ENCODE measurements at regions not wholly inside any gene's neighbourhood (a gene's known extent, or its start where the extent isn't known, plus 50 kb on each side); places are given as distances from the start of the nearest gene placed in this dataset.
"Not testable (repeated sequence)": the region's sequence is repeated elsewhere in the genome, so short reads cannot be mapped to it uniquely, and the experiment has no call there.

DNA sequence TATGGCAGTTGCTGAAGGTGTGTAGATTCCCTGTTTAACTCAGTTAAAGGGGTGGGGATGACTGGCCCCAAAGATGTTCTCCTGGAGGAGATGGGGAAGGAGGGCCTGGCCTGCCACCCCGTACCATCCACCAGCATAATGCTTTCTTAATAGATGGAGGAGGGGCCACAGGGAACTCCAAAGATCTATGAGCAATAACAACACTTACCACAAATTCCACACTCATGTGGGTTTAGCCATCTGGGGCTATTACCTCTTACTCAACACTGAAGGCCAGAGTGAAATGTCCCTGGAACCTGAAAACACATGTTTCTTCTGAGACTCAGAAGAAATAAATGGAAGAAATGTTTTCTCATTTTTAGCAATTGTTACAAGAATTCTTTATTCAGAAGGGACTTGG, 259.0 kb downstream of the CXCL12 start:
- DNase-seq (ENCODE audit: low spot score) = no peak
- peaks cover 21 to 33% of the 10 kb centered on the region in 2 donors for H3K27me3 Mint-ChIP-seq
- no peak overlapping the region for H3K27ac Mint-ChIP-seq
- H3K36me3 Mint-ChIP-seq = no peaks in the 10 kb centered on the region
- no peaks in the 10 kb centered on the region for H3K4me1 Mint-ChIP-seq (ENCODE audit: low read depth in 2 of 2)
- ATAC-seq = no peak
- H3K4me3 Mint-ChIP-seq = no peak overlapping the region
- no peaks in the 10 kb centered on the region for H3K9me3 Mint-ChIP-seq

DNA sequence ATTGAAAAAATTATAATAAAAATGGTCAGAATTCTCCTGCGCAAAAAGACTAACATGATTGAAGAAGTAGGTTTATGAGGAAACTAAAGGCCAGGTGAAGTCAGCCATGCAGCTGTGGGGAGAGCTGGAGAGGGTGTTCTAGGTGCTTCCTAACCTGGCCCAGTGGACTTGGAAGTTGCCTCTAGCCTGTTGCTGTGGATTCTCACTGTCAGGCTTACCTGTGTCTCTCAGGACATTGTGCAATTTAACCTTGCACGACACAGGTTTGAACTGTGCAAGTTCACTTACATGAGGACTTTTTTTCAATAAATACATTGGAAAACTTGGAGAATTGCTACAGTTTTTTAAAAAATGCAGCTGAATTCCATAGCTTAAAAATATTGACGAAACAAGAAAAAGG, 266.4 kb downstream of the CXCL12 start:
- DNase-seq (ENCODE audit: low spot score) = no peak
- ATAC-seq = no peak
- Mint-ChIP-seq H3K27me3 (peaks cover 30 to 44% of the 10 kb centered on the region in 2 donors), H3K9me3 (peaks cover 3% of the 10 kb centered on the region), H3K4me1 (ENCODE audit: low read depth in 2 of 2) (no peaks in the 10 kb centered on the region), H3K27ac (no peak overlapping the region), H3K4me3 (no peak overlapping the region), H3K36me3 (peaks cover 5% of the 10 kb centered on the region)

- Mint-ChIP-seq H3K27me3 (peaks cover 30 to 49% of the 10 kb centered on the region in 2 donors), H3K4me3 (no peak overlapping the region), H3K9me3 (peaks cover 3% of the 10 kb centered on the region), H3K36me3 (peaks cover 7% of the 10 kb centered on the region), H3K4me1 (ENCODE audit: low read depth in 2 of 2) (no peaks in the 10 kb centered on the region), H3K27ac (no peak overlapping the region)
- ATAC-seq (no peak), DNase-seq (ENCODE audit: low spot score) (no peak)
These were observed 268.4 kb downstream of the CXCL12 start for GRCh38 chr10:44116474-44116873.

GRCh38 chr10:44115516-44115915, 269.4 kb downstream of the CXCL12 start:
- DNase-seq (ENCODE audit: low spot score) (no peak), ATAC-seq (no peak)
- H3K9me3 Mint-ChIP-seq = peaks cover 3% of the 10 kb centered on the region
- no peak overlapping the region for H3K4me3 Mint-ChIP-seq
- H3K4me1 Mint-ChIP-seq (ENCODE audit: low read depth in 2 of 2) = no peaks in the 10 kb centered on the region
- peaks cover 9% of the 10 kb centered on the region for H3K36me3 Mint-ChIP-seq
- H3K27ac Mint-ChIP-seq = no peak overlapping the region
- H3K27me3 Mint-ChIP-seq = peaks cover 32 to 55% of the 10 kb centered on the region in 2 donors

GRCh38 chr10:44114441-44114840, 270.5 kb downstream of the CXCL12 start:
- peaks cover 35 to 61% of the 10 kb centered on the region in 2 donors for H3K27me3 Mint-ChIP-seq
- ATAC-seq (no peak), DNase-seq (ENCODE audit: low spot score) (no peak)
- no peak overlapping the region for H3K27ac Mint-ChIP-seq
- peaks cover 6% of the 10 kb centered on the region for H3K9me3 Mint-ChIP-seq
- no peak overlapping the region for H3K4me3 Mint-ChIP-seq
- H3K4me1 Mint-ChIP-seq (ENCODE audit: low read depth in 2 of 2) = no peaks in the 10 kb centered on the region
- peaks cover 9% of the 10 kb centered on the region for H3K36me3 Mint-ChIP-seq

- not testable (repeated sequence) for DNase-seq (ENCODE audit: low spot score); H3K36me3 Mint-ChIP-seq; ATAC-seq; H3K27ac Mint-ChIP-seq; H3K4me1 Mint-ChIP-seq (ENCODE audit: low read depth in 2 of 2); H3K4me3 Mint-ChIP-seq
- peaks cover 10% of the 10 kb centered on the region for H3K9me3 Mint-ChIP-seq
- peaks cover 33 to 55% of the 10 kb centered on the region in 2 donors for H3K27me3 Mint-ChIP-seq
These were observed 272.6 kb downstream of the CXCL12 start for GRCh38 chr10:44112280-44112679.

- H3K9me3 Mint-ChIP-seq = peaks cover 7% of the 10 kb centered on the region
- no peak for ATAC-seq
- no peak overlapping the region for H3K4me3 Mint-ChIP-seq
- no peak for DNase-seq (ENCODE audit: low spot score)
- no peaks in the 10 kb centered on the region for H3K4me1 Mint-ChIP-seq (ENCODE audit: low read depth in 2 of 2)
- no peak overlapping the region for H3K27ac Mint-ChIP-seq
- H3K36me3 Mint-ChIP-seq = no peaks in the 10 kb centered on the region
- peaks cover 8 to 9% of the 10 kb centered on the region in 2 donors for H3K27me3 Mint-ChIP-seq
These were observed 279.2 kb downstream of the CXCL12 start for GRCh38 chr10:44105696-44106095.

- H3K27me3 Mint-ChIP-seq = peaks cover 0 to 4% of the 10 kb centered on the region in 2 donors
- H3K27ac Mint-ChIP-seq = no peak overlapping the region
- H3K4me1 Mint-ChIP-seq (ENCODE audit: low read depth in 2 of 2) = no peaks in the 10 kb centered on the region
- no peak for DNase-seq (ENCODE audit: low spot score)
- no peak overlapping the region for H3K4me3 Mint-ChIP-seq
- no peak for ATAC-seq
- no peaks in the 10 kb centered on the region for H3K36me3 Mint-ChIP-seq
- no peaks in the 10 kb centered on the region for H3K9me3 Mint-ChIP-seq
These were observed 282.1 kb downstream of the CXCL12 start for GRCh38 chr10:44102726-44103255.

- DNase-seq (ENCODE audit: low spot score) (no peak), ATAC-seq (no peak)
- Mint-ChIP-seq H3K27ac (no peak overlapping the region), H3K36me3 (no peaks in the 10 kb centered on the region), H3K4me1 (ENCODE audit: low read depth in 2 of 2) (no peaks in the 10 kb centered on the region), H3K4me3 (no peak overlapping the region), H3K27me3 (peaks cover 4 to 7% of the 10 kb centered on the region in 2 donors), H3K9me3 (no peaks in the 10 kb centered on the region)
These were observed 283.8 kb downstream of the CXCL12 start for GRCh38 chr10:44101082-44101481.

GRCh38 chr10:44099511-44099910, 285.4 kb downstream of the CXCL12 start:
- ATAC-seq (no peak), DNase-seq (ENCODE audit: low spot score) (no peak)
- no peaks in the 10 kb centered on the region for H3K4me1 Mint-ChIP-seq (ENCODE audit: low read depth in 2 of 2)
- H3K9me3 Mint-ChIP-seq = peaks cover 6% of the 10 kb centered on the region
- no peak overlapping the region for H3K27ac Mint-ChIP-seq
- H3K4me3 Mint-ChIP-seq = no peak overlapping the region
- H3K27me3 Mint-ChIP-seq = peaks cover 6 to 14% of the 10 kb centered on the region in 2 donors
- peaks cover 9% of the 10 kb centered on the region for H3K36me3 Mint-ChIP-seq

DNA sequence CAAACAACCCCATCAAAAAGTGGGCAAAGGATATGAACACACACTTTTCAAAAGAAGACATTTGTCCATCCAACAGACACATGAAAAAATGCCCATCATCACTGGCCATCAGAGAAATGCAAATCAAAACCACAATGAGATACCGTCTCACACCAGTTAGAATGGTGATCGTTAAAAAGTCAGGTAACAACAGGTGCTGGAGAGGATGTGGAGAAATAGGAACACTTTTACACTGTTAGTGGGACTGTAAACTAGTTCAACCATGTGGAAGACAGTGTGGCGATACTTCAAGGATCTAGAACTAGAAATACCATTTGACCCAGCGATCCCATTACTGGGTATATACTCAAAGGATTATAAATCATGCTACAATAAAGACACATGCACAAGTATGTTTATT, 288.7 kb downstream of the CXCL12 start:
- H3K36me3 Mint-ChIP-seq = peaks cover 15% of the 10 kb centered on the region
- peaks cover 12 to 44% of the 10 kb centered on the region in 2 donors for H3K27me3 Mint-ChIP-seq
- DNase-seq (ENCODE audit: low spot score); H3K9me3 Mint-ChIP-seq; H3K27ac Mint-ChIP-seq; H3K4me3 Mint-ChIP-seq; H3K4me1 Mint-ChIP-seq (ENCODE audit: low read depth in 2 of 2); ATAC-seq: not testable (repeated sequence)

DNA sequence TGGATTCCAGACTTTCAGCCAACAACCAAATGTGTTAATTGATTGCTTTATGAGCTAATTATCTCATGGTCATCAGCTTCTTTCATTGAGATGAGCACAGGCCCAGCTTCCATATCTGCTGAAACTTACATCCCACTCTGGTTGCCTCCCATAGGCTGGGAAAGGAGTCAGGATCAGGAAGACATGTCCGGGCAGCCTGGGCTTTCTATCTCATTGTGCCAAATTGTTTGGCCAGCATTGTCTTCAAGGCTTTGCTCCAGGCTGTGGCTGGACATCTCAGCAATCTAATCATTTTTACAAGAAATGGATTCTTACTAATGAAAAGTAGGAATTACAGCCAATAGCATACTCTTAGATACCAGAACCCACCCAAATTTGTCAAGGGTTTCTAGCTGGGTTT, 295.2 kb downstream of the CXCL12 start:
- Mint-ChIP-seq H3K27me3 (peaks cover 14 to 68% of the 10 kb centered on the region in 2 donors), H3K27ac (no peak overlapping the region), H3K4me3 (no peak overlapping the region), H3K9me3 (no peaks in the 10 kb centered on the region), H3K4me1 (ENCODE audit: low read depth in 2 of 2) (no peaks in the 10 kb centered on the region), H3K36me3 (peaks cover 12% of the 10 kb centered on the region)
- DNase-seq (ENCODE audit: low spot score) = no peak
- ATAC-seq = no peak

- no peaks in the 10 kb centered on the region for H3K9me3 Mint-ChIP-seq
- no peak overlapping the region for H3K4me3 Mint-ChIP-seq
- DNase-seq (ENCODE audit: low spot score) (no peak), ATAC-seq (no peak)
- no peak overlapping the region for H3K27ac Mint-ChIP-seq
- no peaks in the 10 kb centered on the region for H3K4me1 Mint-ChIP-seq (ENCODE audit: low read depth in 2 of 2)
- H3K27me3 Mint-ChIP-seq = peaks cover 12 to 46% of the 10 kb centered on the region in 2 donors
- H3K36me3 Mint-ChIP-seq = peaks cover 4% of the 10 kb centered on the region
These were observed 297.5 kb downstream of the CXCL12 start for GRCh38 chr10:44087403-44087802.

DNA sequence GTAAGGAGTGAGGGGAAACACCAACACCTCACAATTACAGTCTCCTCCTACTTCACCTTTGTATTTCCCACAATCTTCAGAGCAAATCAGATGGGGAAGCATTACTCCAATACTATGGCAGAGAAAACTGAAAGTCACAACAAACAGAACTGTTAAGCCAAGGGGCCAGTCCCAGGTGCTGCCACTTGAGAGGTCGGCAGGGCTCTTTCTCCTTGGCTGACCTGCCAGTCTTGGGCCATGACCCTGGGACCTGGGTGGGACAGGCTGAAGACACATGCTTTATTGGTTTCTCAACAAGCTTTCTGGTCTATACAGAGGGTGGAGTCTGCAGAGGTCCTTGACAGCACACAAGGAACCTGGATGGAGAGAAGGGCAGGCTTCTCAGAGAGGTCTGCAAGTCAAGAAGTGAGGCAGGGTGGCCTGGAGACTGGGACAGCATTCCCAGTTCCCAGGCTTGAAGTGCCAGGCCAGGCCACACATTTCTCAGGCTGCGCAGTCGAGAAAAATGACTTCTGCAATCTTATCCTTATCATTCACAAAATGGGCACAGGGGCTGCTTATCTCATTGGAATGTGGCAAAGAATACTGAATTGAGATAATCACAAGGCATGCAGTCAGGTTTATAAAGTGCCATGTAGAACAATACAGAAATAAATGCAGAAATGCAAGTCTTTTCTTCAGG, 301.0 kb downstream of the CXCL12 start:
- ATAC-seq (peak in 1 of 2 donors; percentile 52), DNase-seq (ENCODE audit: low spot score) (no peak)
- Mint-ChIP-seq H3K36me3 (no peaks in the 10 kb centered on the region), H3K4me1 (ENCODE audit: low read depth in 2 of 2) (no peaks in the 10 kb centered on the region), H3K27ac (no peak overlapping the region), H3K4me3 (no peak overlapping the region), H3K27me3 (peaks cover 17 to 49% of the 10 kb centered on the region in 2 donors), H3K9me3 (no peaks in the 10 kb centered on the region)

GRCh38 chr10:44071479-44071878, 313.4 kb downstream of the CXCL12 start:
- H3K27me3 Mint-ChIP-seq = peaks cover 14 to 38% of the 10 kb centered on the region in 2 donors
- H3K27ac Mint-ChIP-seq = no peak overlapping the region
- no peak overlapping the region for H3K4me3 Mint-ChIP-seq
- no peaks in the 10 kb centered on the region for H3K4me1 Mint-ChIP-seq (ENCODE audit: low read depth in 2 of 2)
- ATAC-seq (no peak), DNase-seq (ENCODE audit: low spot score) (no peak)
- H3K9me3 Mint-ChIP-seq = no peaks in the 10 kb centered on the region
- no peaks in the 10 kb centered on the region for H3K36me3 Mint-ChIP-seq

Data from natural killer cell treated with Interleukin-12 subunit alpha and Interleukin-12 subunit beta and Interleukin-15 and Interleukin-18, amount 100 ng/mL, for 72 hours (primary cell).